A673 (cell line): ENCODE measurements at regions not wholly inside any gene's neighbourhood (a gene's known extent, or its start where the extent isn't known, plus 50 kb on each side); places are given as distances from the start of the nearest gene placed in this dataset.

Experiments used
- BruUV-seq: library from RNA; stranded (reverse); fragments of 400-500 nt; replicated peaks from 2 replicates; lab custom pipeline; 2021; lab: Mats Ljungman, UMichigan
- CTCF ChIA-PET: fragments of 300-600 bp; sonication (Branson Sonifier 250); formaldehyde crosslinking; loops from one replicate; lab custom pipeline; 2022; ENCODE audit warnings: antibody characterized with exemption; lab: Charles Lee
- POLR2A ChIA-PET: fragments of 300-600 bp; sonication (Branson Sonifier 250); formaldehyde crosslinking; loops from one replicate; lab custom pipeline; 2022; ENCODE audit warnings: antibody characterized with exemption; ENCODE audit not compliant: low non-redundant PET; lab: Charles Lee
- DNase-seq: peaks from one replicate; pipeline ENCODE4 v3.0.0-alpha.2; 2015; ENCODE audit warnings: low spot score
- H3K27ac ChIP-seq: fragments of 200-600 bp; sonication (generic); 2 replicates; pipeline ENCODE4 v1.5.1; 2016; ENCODE audit warnings: mixed run types, low read depth, mild to moderate bottlenecking, mixed read lengths, antibody characterized with exemption, low read length; ENCODE audit not compliant: poor library complexity, severe bottlenecking
- H3K27me3 ChIP-seq: fragments of 200-600 bp; sonication (generic); replicated peaks from 2 replicates; pipeline ENCODE4 v1.6.1; 2017; ENCODE audit warnings: mixed run types, low read depth, mild to moderate bottlenecking, mixed read lengths, antibody characterized with exemption, low read length; ENCODE audit not compliant: insufficient read depth, poor library complexity
- H3K36me3 ChIP-seq: fragments of 200-600 bp; sonication (generic); 2 replicates; pipeline ENCODE4 v1.6.1; 2016; ENCODE audit warnings: mixed run types, mild to moderate bottlenecking, mixed read lengths, antibody characterized with exemption, low read length; ENCODE audit not compliant: insufficient read depth, poor library complexity, severe bottlenecking
- H3K4me1 ChIP-seq: fragments of 200-600 bp; sonication (generic); 2 replicates; pipeline ENCODE4 v1.6.1; 2017; ENCODE audit warnings: mixed run types, mild to moderate bottlenecking, mixed read lengths, antibody characterized with exemption, low read length; ENCODE audit not compliant: insufficient read depth, poor library complexity, severe bottlenecking
- H3K4me3 ChIP-seq: fragments of 200-600 bp; sonication (generic); 2 replicates; pipeline ENCODE4 v1.5.1; 2016; ENCODE audit warnings: low read depth, mixed run types, mild to moderate bottlenecking, mixed read lengths, low read length; ENCODE audit not compliant: poor library complexity, severe bottlenecking
- H3K9me3 ChIP-seq: fragments of 200-600 bp; sonication (generic); 2 replicates; pipeline ENCODE4 v1.6.1; 2016; ENCODE audit warnings: mixed run types, low read depth, mild to moderate bottlenecking, mixed read lengths, antibody characterized with exemption, low read length; ENCODE audit not compliant: poor library complexity, severe bottlenecking
- EZH2 ChIP-seq: fragments of 200-600 bp; sonication (generic); IDR thresholded peaks from 2 replicates; pipeline ENCODE4 v1.6.1; 2017; ENCODE audit warnings: borderline replicate concordance, low read depth, mild to moderate bottlenecking, mixed read lengths, antibody characterized with exemption, low read length; ENCODE audit not compliant: poor library complexity, severe bottlenecking
- intact Hi-C: fragments of 100-400 bp; cut with micrococcal nuclease; formaldehyde crosslinking; loops from one replicate; pipeline ENCODE4 v1.10.0; 2022; ENCODE audit not compliant: unreplicated experiment
- TF ChIP-seq, protein P1 (sequence below): fragments of 300-800, 200-600 bp; sonication (generic); conservative IDR thresholded peaks from 2 replicates; pipeline ENCODE4 v1.5.1; 2017; ENCODE audit warnings: low read depth, mild to moderate bottlenecking, antibody characterized with exemption, low read length, moderate library complexity, mixed read lengths

DNA sequence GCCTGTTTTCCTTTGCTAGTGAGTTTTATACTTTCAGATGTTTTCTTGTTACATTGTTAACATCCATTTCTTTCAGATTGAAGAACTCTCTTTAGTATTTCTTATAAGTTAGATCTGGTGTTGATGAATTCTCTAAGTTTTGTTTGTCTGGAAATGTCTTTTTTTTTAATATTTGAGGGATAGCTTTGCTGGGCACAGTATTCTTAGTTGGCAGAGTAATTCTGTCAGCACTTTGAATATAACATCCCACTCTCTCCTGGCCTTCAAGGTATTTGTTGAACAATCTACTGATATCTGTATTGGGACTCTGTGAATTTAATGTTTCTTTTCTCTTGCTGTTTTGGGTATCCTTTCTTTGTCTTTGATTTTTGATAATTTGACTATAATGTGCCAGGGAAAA is 79.4 kb upstream of the UST start:
- H3K4me3 ChIP-seq = no peak overlapping the region
- TF ChIP-seq, protein P1, sequence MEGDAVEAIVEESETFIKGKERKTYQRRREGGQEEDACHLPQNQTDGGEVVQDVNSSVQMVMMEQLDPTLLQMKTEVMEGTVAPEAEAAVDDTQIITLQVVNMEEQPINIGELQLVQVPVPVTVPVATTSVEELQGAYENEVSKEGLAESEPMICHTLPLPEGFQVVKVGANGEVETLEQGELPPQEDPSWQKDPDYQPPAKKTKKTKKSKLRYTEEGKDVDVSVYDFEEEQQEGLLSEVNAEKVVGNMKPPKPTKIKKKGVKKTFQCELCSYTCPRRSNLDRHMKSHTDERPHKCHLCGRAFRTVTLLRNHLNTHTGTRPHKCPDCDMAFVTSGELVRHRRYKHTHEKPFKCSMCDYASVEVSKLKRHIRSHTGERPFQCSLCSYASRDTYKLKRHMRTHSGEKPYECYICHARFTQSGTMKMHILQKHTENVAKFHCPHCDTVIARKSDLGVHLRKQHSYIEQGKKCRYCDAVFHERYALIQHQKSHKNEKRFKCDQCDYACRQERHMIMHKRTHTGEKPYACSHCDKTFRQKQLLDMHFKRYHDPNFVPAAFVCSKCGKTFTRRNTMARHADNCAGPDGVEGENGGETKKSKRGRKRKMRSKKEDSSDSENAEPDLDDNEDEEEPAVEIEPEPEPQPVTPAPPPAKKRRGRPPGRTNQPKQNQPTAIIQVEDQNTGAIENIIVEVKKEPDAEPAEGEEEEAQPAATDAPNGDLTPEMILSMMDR = no peak
- TF ChIP-seq EZH2 = no peak
- no peaks in the 10 kb centered on the region for H3K27me3 ChIP-seq
- BruUV-seq = no TSS peak
- DNase-seq = no peak
- intact Hi-C loops = no loop called here
- CTCF ChIA-PET = no interaction called here
- POLR2A ChIA-PET = no interaction called here
- H3K9me3 ChIP-seq = peaks cover 5% of the 10 kb centered on the region
- H3K4me1 ChIP-seq = no peaks in the 10 kb centered on the region
- no peak overlapping the region for H3K27ac ChIP-seq
- no peaks in the 10 kb centered on the region for H3K36me3 ChIP-seq

DNA sequence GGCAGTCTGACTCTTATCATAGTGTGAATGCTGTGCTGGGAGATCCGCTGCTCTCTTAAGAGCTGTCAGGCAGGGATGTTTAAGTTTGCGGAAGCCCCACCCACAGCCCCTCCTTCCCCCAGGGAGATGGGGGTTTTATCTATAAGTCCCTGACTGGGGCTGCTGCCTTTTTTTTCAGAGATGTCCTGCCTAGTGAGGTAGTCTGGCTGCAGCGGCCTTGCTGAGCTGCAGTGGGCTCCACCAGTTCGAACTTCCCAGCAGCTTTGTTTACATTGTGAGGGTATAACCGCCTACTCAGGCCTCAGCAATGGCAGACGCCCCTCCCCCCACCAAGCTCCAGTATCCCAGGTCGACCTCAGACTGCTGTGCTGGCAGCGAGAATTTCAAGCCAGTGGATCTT is 75.7 kb upstream of the UST start:
- no TSS peak for BruUV-seq
- TF ChIP-seq, protein P1 = no peak
- no peak for TF ChIP-seq EZH2
- H3K4me1 ChIP-seq = no peaks in the 10 kb centered on the region
- no peaks in the 10 kb centered on the region for H3K27me3 ChIP-seq
- H3K36me3 ChIP-seq = no peaks in the 10 kb centered on the region
- intact Hi-C loops = no loop called here
- H3K27ac ChIP-seq = no peak overlapping the region
- ChIA-PET POLR2A (no interaction called here), CTCF (no interaction called here)
- DNase-seq = no peak
- no peak overlapping the region for H3K4me3 ChIP-seq
- peaks cover 5% of the 10 kb centered on the region for H3K9me3 ChIP-seq

DNA sequence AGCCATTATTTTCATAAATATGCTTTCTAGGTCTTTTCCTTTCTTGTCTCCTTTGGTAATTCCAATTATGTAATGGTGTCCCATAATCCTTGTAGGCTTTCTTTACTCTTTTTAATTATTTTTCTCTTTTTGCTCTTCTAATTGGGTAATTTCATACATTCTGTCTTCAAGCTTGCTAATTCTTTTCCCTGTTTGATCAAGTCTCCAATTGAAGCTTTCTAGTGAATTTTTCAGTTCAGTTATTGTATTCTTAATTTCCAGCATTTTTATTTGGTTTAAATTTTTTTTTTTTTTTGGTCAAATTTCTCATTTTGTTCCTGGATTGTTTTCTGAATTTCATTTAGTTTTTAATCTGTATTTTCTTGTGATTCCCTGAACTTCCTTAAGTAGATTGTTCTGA is 74.9 kb upstream of the UST start:
- H3K9me3 ChIP-seq = peaks cover 5% of the 10 kb centered on the region
- TF ChIP-seq, protein P1 = no peak
- TF ChIP-seq EZH2 = no peak
- no peaks in the 10 kb centered on the region for H3K4me1 ChIP-seq
- DNase-seq = no peak
- H3K27ac ChIP-seq = no peak overlapping the region
- ChIA-PET POLR2A (no interaction called here), CTCF (no interaction called here)
- BruUV-seq = no TSS peak
- no peak overlapping the region for H3K4me3 ChIP-seq
- no peaks in the 10 kb centered on the region for H3K36me3 ChIP-seq
- no peaks in the 10 kb centered on the region for H3K27me3 ChIP-seq
- intact Hi-C loops = no loop called here
